AG09319 (cell line): ENCODE measurements at regions not wholly inside any gene's neighbourhood (a gene's known extent, or its start where the extent isn't known, plus 50 kb on each side); places are given as distances from the start of the nearest gene placed in this dataset.

Source experiments
- DNase-seq: peaks from one replicate; pipeline ENCODE4 v3.0.0-alpha.2; 2010; ENCODE audit warnings: low read depth; ENCODE audit errors: extremely low read depth
- CTCF ChIP-seq: IDR thresholded peaks from 2 replicates; pipeline ENCODE4 v1.5.1; 2011; ENCODE audit warnings: low read depth, mild to moderate bottlenecking, inconsistent platforms, low read length, moderate library complexity

GRCh38 chr6:65816991-65817390, 110.0 kb upstream of the EYS start:
- no peak for TF ChIP-seq CTCF

GRCh38 chr6:65814071-65814470, 107.0 kb upstream of the EYS start:
- no peak for DNase-seq
- TF ChIP-seq CTCF = no peak

More at GRCh38 chr6:65816991-65817390, 110.0 kb upstream of the EYS start:
- no peak for DNase-seq

GRCh38 chr6:65803186-65803585, 96.2 kb upstream of the EYS start:
- DNase-seq = no peak
- TF ChIP-seq CTCF = no peak

GRCh38 chr6:65799389-65799788, 92.4 kb upstream of the EYS start:
- TF ChIP-seq CTCF = no peak
- no peak for DNase-seq

- TF ChIP-seq CTCF = no peak
- DNase-seq = no peak
Observed at GRCh38 chr6:65798280-65799014, 91.4 kb upstream of the EYS start.

- TF ChIP-seq CTCF = no peak
- DNase-seq = no peak
Observed at GRCh38 chr6:65790666-65791065, 83.6 kb upstream of the EYS start.

GRCh38 chr6:65787787-65788186, 80.8 kb upstream of the EYS start:
- no peak for DNase-seq
- TF ChIP-seq CTCF = no peak
